ENCODE measurements at regions not wholly inside any gene's neighbourhood (a gene's known extent, or its start where the extent isn't known, plus 50 kb on each side); places are given as distances from the start of the nearest gene placed in this dataset.

- no peak for TF ChIP-seq REST (IDR thresholded peaks at IDR 0.05; ENCODE audit: insufficient read depth in 1 of 2, low read depth in 2 of 2, low read length in 2 of 2)
- no peak for TF ChIP-seq POLR2AphosphoS5 (IDR thresholded peaks at IDR 0.05; ENCODE audit: low read depth, low read length)
- TF ChIP-seq SIN3A (IDR thresholded peaks at IDR 0.05; ENCODE audit: borderline replicate concordance, insufficient read depth, low read length): no peak
These were observed 87.0 kb upstream of the MTAP start for GRCh38 chr9:21715408-21715807.
